ENCODE measurements at regions not wholly inside any gene's neighbourhood (a gene's known extent, or its start where the extent isn't known, plus 50 kb on each side); places are given as distances from the start of the nearest gene placed in this dataset.
"Not testable (repeated sequence)": the region's sequence is repeated elsewhere in the genome, so short reads cannot be mapped to it uniquely, and the experiment has no call there.

- no peak for DNase-seq
These were observed 418.8 kb downstream of the SUCLG1 start for GRCh38 chr2:84040281-84040680.

- DNase-seq, result no peak
These were observed 420.2 kb downstream of the SUCLG1 start for GRCh38 chr2:84038866-84039265.

GRCh38 chr2:84033347-84033974 lies 425.6 kb downstream of the SUCLG1 start:
- no peak for DNase-seq

- no peak for DNase-seq
These were observed 427.6 kb downstream of the SUCLG1 start for GRCh38 chr2:84031312-84032050.

- no peak for DNase-seq
These were observed 429.0 kb downstream of the SUCLG1 start for GRCh38 chr2:84029903-84030575.

- DNase-seq, result no peak
These were observed 432.3 kb downstream of the SUCLG1 start for GRCh38 chr2:84026818-84027217.

- DNase-seq, result no peak
These were observed 436.2 kb downstream of the SUCLG1 start for GRCh38 chr2:84022810-84023431.

GRCh38 chr2:84017010-84017409 lies 442.1 kb downstream of the SUCLG1 start:
- no peak for DNase-seq

- no peak for DNase-seq
These were observed 442.9 kb downstream of the SUCLG1 start for GRCh38 chr2:84016183-84016582.

GRCh38 chr2:83997889-83998288 lies 461.2 kb downstream of the SUCLG1 start:
- DNase-seq, result no peak

GRCh38 chr2:83994633-83995179 lies 464.4 kb downstream of the SUCLG1 start:
- no peak for DNase-seq

GRCh38 chr2:83993873-83994632 lies 465.0 kb downstream of the SUCLG1 start:
- DNase-seq, result no peak

- DNase-seq, result no peak
These were observed 467.1 kb downstream of the SUCLG1 start for GRCh38 chr2:83991992-83992391.

- no peak for DNase-seq
These were observed 468.4 kb downstream of the SUCLG1 start for GRCh38 chr2:83990636-83991035.

GRCh38 chr2:83976628-83977027 lies 482.5 kb downstream of the SUCLG1 start:
- not testable (repeated sequence) for DNase-seq

- no peak for DNase-seq
These were observed 487.0 kb downstream of the SUCLG1 start for GRCh38 chr2:83972128-83972527.

- DNase-seq, result no peak
These were observed 487.5 kb downstream of the SUCLG1 start for GRCh38 chr2:83971547-83971946.

GRCh38 chr2:83970217-83970929 lies 488.7 kb downstream of the SUCLG1 start:
- DNase-seq, result no peak

- no peak for DNase-seq
These were observed 490.0 kb downstream of the SUCLG1 start for GRCh38 chr2:83969085-83969484.

- no peak for DNase-seq
These were observed 491.2 kb downstream of the SUCLG1 start for GRCh38 chr2:83967854-83968253.

GRCh38 chr2:83966946-83967345 lies 492.1 kb downstream of the SUCLG1 start:
- DNase-seq, result not testable (repeated sequence)

GRCh38 chr2:83961512-83961911 lies 497.6 kb downstream of the SUCLG1 start:
- no peak for DNase-seq
